Stimulated activated CD4-positive, alpha-beta T cell treated with anti-CD3 and anti-CD28 coated beads, Interleukin-12 subunit alpha, Interleukin-12 subunit beta, amount 100 ng/mL, for 48 hours (primary cell): ENCODE measurements at regions not wholly inside any gene's neighbourhood (a gene's known extent, or its start where the extent isn't known, plus 50 kb on each side); places are given as distances from the start of the nearest gene placed in this dataset.

Experiments
- DNase-seq, 3 donors: peaks; one replicate each; pipeline ENCODE4 v3.0.0-alpha.2; 2020; ENCODE audit warnings: low read depth in 2 of 3, low spot score in 1 of 3

- DNase-seq = no peak
These were observed 63.4 kb upstream of the SPTBN1 start for GRCh38 chr2:54392555-54393324.

- peak in 1 of 3 donors; percentile 5 for DNase-seq
These were observed 61.7 kb upstream of the SPTBN1 start for GRCh38 chr2:54394392-54394791.

GRCh38 chr2:54396107-54396506, 60.0 kb upstream of the SPTBN1 start:
- no peak for DNase-seq

GRCh38 chr2:54396798-54397197, 59.3 kb upstream of the SPTBN1 start:
- no peak for DNase-seq

GRCh38 chr2:54397426-54397825, 58.7 kb upstream of the SPTBN1 start:
- DNase-seq = no peak

- DNase-seq = no peak
These were observed 54.6 kb upstream of the SPTBN1 start for GRCh38 chr2:54401554-54401953.

- DNase-seq = no peak
These were observed 53.8 kb upstream of the SPTBN1 start for GRCh38 chr2:54402350-54402749.

- no peak for DNase-seq
These were observed 52.5 kb upstream of the SPTBN1 start for GRCh38 chr2:54403512-54404238.

- no peak for DNase-seq
These were observed 51.9 kb upstream of the SPTBN1 start for GRCh38 chr2:54404270-54404669.

GRCh38 chr2:54406031-54406430, 50.1 kb upstream of the SPTBN1 start:
- no peak for DNase-seq
